SW 1271 (cell line): ENCODE measurements at regions not wholly inside any gene's neighbourhood (a gene's known extent, or its start where the extent isn't known, plus 50 kb on each side); places are given as distances from the start of the nearest gene placed in this dataset.
"Not testable (repeated sequence)": the region's sequence is repeated elsewhere in the genome, so short reads cannot be mapped to it uniquely, and the experiment has no call there.

ENCODE experiments used
- DNase-seq, 2 experiments: peaks; one replicate each; lab custom pipeline; 2025; lab: John Stamatoyannopoulos, UW

GRCh38 chr19:31885280-31885853, 460.0 kb upstream of the ZNF507 start:
- DNase-seq: no peak

- DNase-seq: no peak
Observed at GRCh38 chr19:31890230-31890629, 455.2 kb upstream of the ZNF507 start.

- DNase-seq: no peak
Observed at GRCh38 chr19:31892060-31892459, 453.4 kb upstream of the ZNF507 start.

- not testable (repeated sequence) for DNase-seq
Observed at GRCh38 chr19:31893491-31893890, 451.9 kb upstream of the ZNF507 start.

GRCh38 chr19:31894451-31894850, 451.0 kb upstream of the ZNF507 start:
- no peak for DNase-seq

GRCh38 chr19:31897292-31897691, 448.1 kb upstream of the ZNF507 start:
- DNase-seq: no peak

GRCh38 chr19:31900991-31901390, 444.4 kb upstream of the ZNF507 start:
- DNase-seq: no peak

- no peak for DNase-seq
Observed at GRCh38 chr19:31902821-31903220, 442.6 kb upstream of the ZNF507 start.

GRCh38 chr19:31903979-31904378, 441.4 kb upstream of the ZNF507 start:
- no peak for DNase-seq

- no peak for DNase-seq
Observed at GRCh38 chr19:31906111-31906871, 439.1 kb upstream of the ZNF507 start.

- DNase-seq: no peak
Observed at GRCh38 chr19:31907661-31908060, 437.7 kb upstream of the ZNF507 start.

- DNase-seq: no peak
Observed at GRCh38 chr19:31908080-31908479, 437.3 kb upstream of the ZNF507 start.

GRCh38 chr19:31908496-31909225, 436.7 kb upstream of the ZNF507 start:
- DNase-seq: no peak

GRCh38 chr19:31910224-31910623, 435.2 kb upstream of the ZNF507 start:
- no peak for DNase-seq

- no peak for DNase-seq
Observed at GRCh38 chr19:31911577-31911976, 433.8 kb upstream of the ZNF507 start.

- no peak for DNase-seq
Observed at GRCh38 chr19:31913103-31913661, 432.2 kb upstream of the ZNF507 start.

- no peak for DNase-seq
Observed at GRCh38 chr19:31930401-31930800, 415.0 kb upstream of the ZNF507 start.

- no peak for DNase-seq
Observed at GRCh38 chr19:31937983-31938382, 407.4 kb upstream of the ZNF507 start.

- no peak for DNase-seq
Observed at GRCh38 chr19:31938675-31939074, 406.7 kb upstream of the ZNF507 start.

- DNase-seq: no peak
Observed at GRCh38 chr19:31940396-31940795, 405.0 kb upstream of the ZNF507 start.

GRCh38 chr19:31943191-31943661, 402.2 kb upstream of the ZNF507 start:
- no peak for DNase-seq

- DNase-seq: no peak
Observed at GRCh38 chr19:31943778-31944177, 401.6 kb upstream of the ZNF507 start.

- DNase-seq: no peak
Observed at GRCh38 chr19:31944326-31944725, 401.1 kb upstream of the ZNF507 start.
